Endothelial cell of umbilical vein (primary cell): ENCODE measurements at regions not wholly inside any gene's neighbourhood (a gene's known extent, or its start where the extent isn't known, plus 50 kb on each side); places are given as distances from the start of the nearest gene placed in this dataset.

Source experiments
- BruUV-seq: library from RNA; stranded (reverse); fragments of 400-500 nt; replicated peaks from 2 replicates; lab custom pipeline; 2021; lab: Mats Ljungman, UMichigan
- CTCF ChIA-PET: fragments of 300-600, 350-600 bp; sonication (Branson Sonifier 250); formaldehyde crosslinking; loops from one replicate; lab custom pipeline; 2021; ENCODE audit warnings: antibody characterized with exemption, inconsistent platforms; lab: Charles Lee
- POLR2A ChIA-PET: fragments of 300-600, 350-600 bp; sonication (Branson Sonifier 250); formaldehyde crosslinking; loops from one replicate; lab custom pipeline; 2021; ENCODE audit warnings: antibody characterized with exemption, inconsistent platforms; lab: Charles Lee
- DNase-seq: peaks from one replicate; pipeline ENCODE4 v3.0.0-alpha.2; 2011; ENCODE audit warnings: low read depth, low spot score
- FAIRE-seq: peaks from 2 replicates; lab custom pipeline; 2011; peaks lifted over from hg19 to GRCh38; lab: Jason Lieb, UNC
- H2AFZ ChIP-seq: 2 replicates; pipeline ENCODE4 v1.6.0; 2012; ENCODE audit warnings: low read depth, low read length, control low read depth, inconsistent platforms
- H3K27ac ChIP-seq: 2 replicates; pipeline ENCODE4 v1.5.1; 2011; ENCODE audit warnings: low read depth, mild to moderate bottlenecking, control low read depth, low read length, moderate library complexity; ENCODE audit not compliant: insufficient read depth
- H3K27me3 ChIP-seq, 2 experiments: 2 replicates each; pipeline versions ENCODE4 v1.6.0 to v1.6.1; 2011; ENCODE audit warnings: low read length in 2 of 2, mixed read lengths in 1 of 2; ENCODE audit not compliant: control insufficient read depth in 2 of 2, insufficient read depth in 2 of 2
- H3K36me3 ChIP-seq, 2 experiments: 2 replicates in 1 of 2; 3 replicates in 1 of 2; pipeline ENCODE4 v1.5.1; 2011; ENCODE audit warnings: low read length in 2 of 2, mild to moderate bottlenecking in 1 of 2, moderate library complexity in 1 of 2; ENCODE audit not compliant: control insufficient read depth in 2 of 2, insufficient read depth in 2 of 2; ENCODE audit errors: extremely low read depth in 1 of 2
- H3K4me1 ChIP-seq: 3 replicates; pipeline ENCODE4 v1.5.1; 2011; ENCODE audit warnings: mild to moderate bottlenecking, low read length; ENCODE audit not compliant: control insufficient read depth, insufficient read depth; ENCODE audit errors: extremely low read depth
- H3K4me2 ChIP-seq: 2 replicates; pipeline ENCODE4 v1.6.1; 2011; ENCODE audit warnings: low read length, control low read depth, mixed read lengths; ENCODE audit not compliant: insufficient read depth
- H3K4me3 ChIP-seq, 3 experiments: fragments of 200-600 bp in 1 of 3; sonication (generic), shearing (Covaris generic) in 1 of 3; replicated peaks in 1 of 3; 2 replicates each; pipeline ENCODE4 v1.5.1; 2011 to 2016; ENCODE audit warnings: control low read depth in 3 of 3, low read length in 3 of 3, mild to moderate bottlenecking in 2 of 3, inconsistent platforms in 1 of 3, low read depth in 1 of 3, moderate library complexity in 1 of 3; ENCODE audit not compliant: insufficient read depth in 1 of 3
- H3K79me2 ChIP-seq: 2 replicates; pipeline ENCODE4 v1.6.0; 2012; ENCODE audit warnings: low read length, inconsistent platforms; ENCODE audit not compliant: control insufficient read depth, insufficient read depth
- H3K9ac ChIP-seq: replicated peaks from 2 replicates; pipeline ENCODE3; 2011; ENCODE audit warnings: low read length, control low read depth; ENCODE audit not compliant: insufficient read depth; ENCODE audit errors: extremely low read depth
- H3K9me1 ChIP-seq: replicated peaks from 3 replicates; pipeline ENCODE4 v1.6.0; 2011; ENCODE audit warnings: mild to moderate bottlenecking, low read length; ENCODE audit not compliant: control insufficient read depth, insufficient read depth; ENCODE audit errors: extremely low read depth
- H3K9me3 ChIP-seq: replicated peaks from 2 replicates; pipeline ENCODE4 v1.5.1; 2012; ENCODE audit warnings: low read length, inconsistent platforms; ENCODE audit not compliant: control insufficient read depth, insufficient read depth
- H4K20me1 ChIP-seq: replicated peaks from 2 replicates; pipeline ENCODE3; 2011; ENCODE audit warnings: mild to moderate bottlenecking, low read length; ENCODE audit not compliant: control insufficient read depth, insufficient read depth; ENCODE audit errors: extremely low read depth
- EZH2 ChIP-seq: IDR thresholded peaks from 2 replicates; pipeline ENCODE4 v1.6.1; 2012; ENCODE audit warnings: borderline replicate concordance, low read depth, mild to moderate bottlenecking, moderate library complexity, low read length, inconsistent platforms; ENCODE audit not compliant: severe bottlenecking
- FOS ChIP-seq: IDR thresholded peaks from 2 replicates; pipeline ENCODE4 v1.6.1; 2011; ENCODE audit warnings: mild to moderate bottlenecking, low read length, moderate library complexity, borderline replicate concordance; ENCODE audit not compliant: insufficient read depth
- GATA2 ChIP-seq: IDR thresholded peaks from 2 replicates; pipeline ENCODE4 v1.7.0; 2011; ENCODE audit warnings: low read depth, mild to moderate bottlenecking, moderate library complexity, mixed read lengths, low read length; ENCODE audit not compliant: insufficient read length, insufficient read depth
- JUN ChIP-seq: IDR thresholded peaks from 2 replicates; pipeline ENCODE4 v1.6.1; 2011; ENCODE audit warnings: borderline replicate concordance, low read depth; ENCODE audit not compliant: insufficient read length, insufficient read depth
- MYC ChIP-seq: IDR thresholded peaks from one replicate; pipeline ENCODE4 v1.6.1; 2011; ENCODE audit warnings: mild to moderate bottlenecking, low read depth, low read length
- POLR2A ChIP-seq: IDR thresholded peaks from 2 replicates; pipeline ENCODE4 v1.6.1; 2012; ENCODE audit warnings: low read depth, mild to moderate bottlenecking, control low read depth, low read length
- POLR2AphosphoS5 ChIP-seq: IDR thresholded peaks from 2 replicates; pipeline ENCODE4 v1.6.1; 2012; ENCODE audit warnings: low read depth, mild to moderate bottlenecking, control low read depth, low read length, moderate library complexity; ENCODE audit not compliant: insufficient read depth
- dilution Hi-C: fragments of 300-500 bp; cut with MboI; formaldehyde crosslinking; loops from one replicate; pipeline ENCODE4 v1.15.0; 2019; ENCODE audit warnings: low sequenced_read_pairs; ENCODE audit not compliant: extremely low pct_ligation_motif_present
- intact Hi-C: fragments of 100-400 bp; cut with micrococcal nuclease; formaldehyde crosslinking; loops from one replicate; pipeline ENCODE4 v1.10.0; 2022
- TF ChIP-seq, protein P1 (sequence below), 2 donors: IDR thresholded peaks; 1 replicate in 1 of 2; 2 replicates in 1 of 2; pipeline ENCODE4 v1.5.1; 2011; ENCODE audit warnings: low read length in 2 of 2, mild to moderate bottlenecking in 2 of 2, moderate library complexity in 2 of 2, control low read depth in 1 of 2, inconsistent platforms in 1 of 2, low read depth in 1 of 2; ENCODE audit not compliant: insufficient read depth in 1 of 2; ENCODE audit errors: extremely low read depth in 1 of 2
- TF ChIP-seq, protein P2 (sequence below): IDR thresholded peaks from 2 replicates; pipeline ENCODE4 v1.6.1; 2011; ENCODE audit not compliant: insufficient read depth, insufficient read length

DNA sequence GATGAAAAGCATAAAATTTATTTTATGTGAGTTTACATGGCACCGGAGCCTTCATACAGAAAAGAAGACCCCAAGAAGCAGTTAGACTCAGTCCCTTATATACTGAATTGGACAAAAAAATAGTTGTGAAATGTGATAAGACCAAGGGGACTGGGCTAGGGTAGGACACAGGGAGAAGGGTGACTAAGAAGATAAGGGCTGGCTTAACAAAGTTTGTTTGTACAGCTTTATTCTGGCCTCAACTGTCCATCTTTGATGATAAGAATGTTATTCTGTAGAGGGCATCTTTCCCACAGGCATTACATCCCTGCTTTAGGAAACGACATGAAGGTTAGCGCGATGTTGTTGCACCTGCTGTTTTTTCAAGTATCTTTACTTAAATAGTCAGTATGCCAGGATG, 86.5 kb downstream of the SEC61G start:
- H2AFZ ChIP-seq: no peak overlapping the region
- BruUV-seq: no TSS peak
- H3K27me3 ChIP-seq: no peaks in the 10 kb centered on the region
- ChIA-PET POLR2A (no interaction called here), CTCF (no interaction called here)
- no peak overlapping the region for H3K4me2 ChIP-seq
- no peaks in the 10 kb centered on the region for H4K20me1 ChIP-seq
- TF ChIP-seq JUN (no peak), EZH2 (no peak), GATA2 (no peak), POLR2AphosphoS5 (no peak), FOS (no peak), POLR2A (no peak), MYC (no peak)
- TF ChIP-seq, protein P1, sequence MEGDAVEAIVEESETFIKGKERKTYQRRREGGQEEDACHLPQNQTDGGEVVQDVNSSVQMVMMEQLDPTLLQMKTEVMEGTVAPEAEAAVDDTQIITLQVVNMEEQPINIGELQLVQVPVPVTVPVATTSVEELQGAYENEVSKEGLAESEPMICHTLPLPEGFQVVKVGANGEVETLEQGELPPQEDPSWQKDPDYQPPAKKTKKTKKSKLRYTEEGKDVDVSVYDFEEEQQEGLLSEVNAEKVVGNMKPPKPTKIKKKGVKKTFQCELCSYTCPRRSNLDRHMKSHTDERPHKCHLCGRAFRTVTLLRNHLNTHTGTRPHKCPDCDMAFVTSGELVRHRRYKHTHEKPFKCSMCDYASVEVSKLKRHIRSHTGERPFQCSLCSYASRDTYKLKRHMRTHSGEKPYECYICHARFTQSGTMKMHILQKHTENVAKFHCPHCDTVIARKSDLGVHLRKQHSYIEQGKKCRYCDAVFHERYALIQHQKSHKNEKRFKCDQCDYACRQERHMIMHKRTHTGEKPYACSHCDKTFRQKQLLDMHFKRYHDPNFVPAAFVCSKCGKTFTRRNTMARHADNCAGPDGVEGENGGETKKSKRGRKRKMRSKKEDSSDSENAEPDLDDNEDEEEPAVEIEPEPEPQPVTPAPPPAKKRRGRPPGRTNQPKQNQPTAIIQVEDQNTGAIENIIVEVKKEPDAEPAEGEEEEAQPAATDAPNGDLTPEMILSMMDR (IDR thresholded peaks at IDR 0.05; ENCODE audit: extremely low read depth in 1 of 2, insufficient read depth in 1 of 2, low read depth in 1 of 2, low read length in 2 of 2): no peak
- TF ChIP-seq, protein P2, sequence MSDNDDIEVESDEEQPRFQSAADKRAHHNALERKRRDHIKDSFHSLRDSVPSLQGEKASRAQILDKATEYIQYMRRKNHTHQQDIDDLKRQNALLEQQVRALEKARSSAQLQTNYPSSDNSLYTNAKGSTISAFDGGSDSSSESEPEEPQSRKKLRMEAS: no peak
- H3K9me3 ChIP-seq: no peaks in the 10 kb centered on the region
- DNase-seq (no peak), FAIRE-seq (no peak)
- no peak overlapping the region for H3K9ac ChIP-seq
- H3K9me1 ChIP-seq: no peaks in the 10 kb centered on the region
- intact Hi-C loops (loop anchor here (1.0 kb wide), 1 partner anchor 14 kb away; no protein-coding TSS in a partner anchor), dilution Hi-C loops (no loop called here)
- no peaks in the 10 kb centered on the region for H3K79me2 ChIP-seq
- no peaks in the 10 kb centered on the region for H3K36me3 ChIP-seq
- H3K4me3 ChIP-seq: no peak overlapping the region
- no peak overlapping the region for H3K27ac ChIP-seq
- H3K4me1 ChIP-seq: no peaks in the 10 kb centered on the region
